Calu3 (cell line): ENCODE measurements at regions not wholly inside any gene's neighbourhood (a gene's known extent, or its start where the extent isn't known, plus 50 kb on each side); places are given as distances from the start of the nearest gene placed in this dataset.

Experiments
- BruUV-seq: library from RNA; stranded (reverse); fragments of 400-500 nt; replicated peaks from 2 replicates; lab custom pipeline; 2021; lab: Mats Ljungman, UMichigan
- CTCF ChIA-PET: fragments of 300-600 bp; sonication (Branson Sonifier 250); formaldehyde crosslinking; loops from one replicate; lab custom pipeline; 2022; ENCODE audit warnings: antibody characterized with exemption; lab: Charles Lee
- DNase-seq: peaks from one replicate; pipeline ENCODE4 v3.0.0; 2022
- H3K27ac Mint-ChIP-seq: one replicate; pipeline ENCODE4 v1.8.0; 2022; ENCODE audit warnings: mixed read lengths; ENCODE audit not compliant: unreplicated experiment
- H3K27me3 Mint-ChIP-seq: one replicate; pipeline ENCODE4 v1.8.0; 2022; ENCODE audit warnings: mixed read lengths; ENCODE audit not compliant: unreplicated experiment
- H3K36me3 Mint-ChIP-seq: one replicate; pipeline ENCODE4 v1.8.0; 2022; ENCODE audit warnings: mild to moderate bottlenecking, moderate library complexity, mixed read lengths; ENCODE audit not compliant: insufficient read depth, unreplicated experiment
- H3K4me1 Mint-ChIP-seq: one replicate; pipeline ENCODE4 v1.8.0; 2022; ENCODE audit warnings: mild to moderate bottlenecking, low read depth, mixed read lengths; ENCODE audit not compliant: unreplicated experiment
- H3K4me3 Mint-ChIP-seq: one replicate; pipeline ENCODE4 v1.8.0; 2022; ENCODE audit warnings: mild to moderate bottlenecking, low read depth, moderate library complexity, mixed read lengths; ENCODE audit not compliant: unreplicated experiment
- H3K9me3 Mint-ChIP-seq: one replicate; pipeline ENCODE4 v1.8.0; 2022; ENCODE audit warnings: low read depth, mixed read lengths; ENCODE audit not compliant: unreplicated experiment
- intact Hi-C: fragments of 100-400 bp; cut with micrococcal nuclease; formaldehyde crosslinking; loops from one replicate; pipeline ENCODE4 v1.10.0; 2022; ENCODE audit not compliant: unreplicated experiment
- TF ChIP-seq, protein P1 (sequence below): fragments of 200-600 bp; IDR thresholded peaks from one replicate; pipeline ENCODE4 v1.8.0; 2022; ENCODE audit warnings: antibody characterized with exemption; ENCODE audit not compliant: unreplicated experiment

DNA sequence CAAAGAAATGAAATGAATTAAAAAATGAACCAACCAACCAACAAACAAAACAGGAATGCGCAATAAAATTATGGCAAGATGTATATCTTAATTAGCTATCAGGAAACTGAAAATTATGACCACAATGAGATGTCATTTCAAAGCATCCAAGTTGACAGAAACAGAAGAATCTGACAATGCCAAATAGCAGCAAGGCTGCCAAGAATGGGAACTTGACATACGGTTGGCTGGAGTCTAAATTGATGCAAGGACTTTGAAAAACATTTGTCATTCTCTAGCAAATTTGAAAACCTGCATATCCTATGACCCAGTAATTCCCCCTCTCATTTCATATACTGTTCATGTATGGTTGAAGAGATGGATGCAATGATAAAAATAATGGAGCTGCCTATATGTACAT is 1262.6 kb downstream of the TBC1D22A start:
- TF ChIP-seq, protein P1, sequence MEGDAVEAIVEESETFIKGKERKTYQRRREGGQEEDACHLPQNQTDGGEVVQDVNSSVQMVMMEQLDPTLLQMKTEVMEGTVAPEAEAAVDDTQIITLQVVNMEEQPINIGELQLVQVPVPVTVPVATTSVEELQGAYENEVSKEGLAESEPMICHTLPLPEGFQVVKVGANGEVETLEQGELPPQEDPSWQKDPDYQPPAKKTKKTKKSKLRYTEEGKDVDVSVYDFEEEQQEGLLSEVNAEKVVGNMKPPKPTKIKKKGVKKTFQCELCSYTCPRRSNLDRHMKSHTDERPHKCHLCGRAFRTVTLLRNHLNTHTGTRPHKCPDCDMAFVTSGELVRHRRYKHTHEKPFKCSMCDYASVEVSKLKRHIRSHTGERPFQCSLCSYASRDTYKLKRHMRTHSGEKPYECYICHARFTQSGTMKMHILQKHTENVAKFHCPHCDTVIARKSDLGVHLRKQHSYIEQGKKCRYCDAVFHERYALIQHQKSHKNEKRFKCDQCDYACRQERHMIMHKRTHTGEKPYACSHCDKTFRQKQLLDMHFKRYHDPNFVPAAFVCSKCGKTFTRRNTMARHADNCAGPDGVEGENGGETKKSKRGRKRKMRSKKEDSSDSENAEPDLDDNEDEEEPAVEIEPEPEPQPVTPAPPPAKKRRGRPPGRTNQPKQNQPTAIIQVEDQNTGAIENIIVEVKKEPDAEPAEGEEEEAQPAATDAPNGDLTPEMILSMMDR, result no peak
- intact Hi-C loops, result no loop called here
- H3K27me3 Mint-ChIP-seq, result no peaks in the 10 kb centered on the region
- peaks cover 12% of the 10 kb centered on the region for H3K9me3 Mint-ChIP-seq
- no peaks in the 10 kb centered on the region for H3K36me3 Mint-ChIP-seq
- no TSS peak for BruUV-seq
- CTCF ChIA-PET, result no interaction called here
- DNase-seq, result no peak
- H3K4me3 Mint-ChIP-seq, result no peak overlapping the region
- no peaks in the 10 kb centered on the region for H3K4me1 Mint-ChIP-seq
- H3K27ac Mint-ChIP-seq, result no peak overlapping the region

DNA sequence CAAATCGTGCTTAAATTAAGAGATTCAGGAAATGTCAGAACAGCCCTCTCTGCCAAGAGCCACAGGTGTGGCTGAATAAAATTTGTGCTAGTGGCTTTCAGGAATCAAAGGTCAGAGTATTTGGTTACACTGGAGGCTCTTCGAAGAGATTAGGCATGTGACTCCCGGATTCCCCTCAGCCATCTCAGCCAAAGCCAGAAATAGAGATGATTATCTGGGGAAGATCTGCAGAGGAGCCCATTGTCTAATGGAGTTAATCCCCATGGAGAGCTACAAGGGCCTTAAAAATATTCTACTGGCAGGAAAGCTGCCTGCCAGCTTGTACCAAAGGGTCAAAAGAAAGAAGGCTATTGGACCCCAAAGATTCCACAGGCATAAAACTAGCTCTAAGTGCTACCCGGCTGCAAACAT is 1259.5 kb downstream of the TBC1D22A start:
- TF ChIP-seq, protein P1, result no peak
- Mint-ChIP-seq H3K27me3 (no peaks in the 10 kb centered on the region), H3K4me3 (no peak overlapping the region), H3K36me3 (no peaks in the 10 kb centered on the region), H3K4me1 (no peaks in the 10 kb centered on the region), H3K27ac (no peak overlapping the region), H3K9me3 (peaks cover 21% of the 10 kb centered on the region)
- CTCF ChIA-PET, result no interaction called here
- BruUV-seq, result no TSS peak
- DNase-seq, result no peak
- intact Hi-C loops, result no loop called here

DNA sequence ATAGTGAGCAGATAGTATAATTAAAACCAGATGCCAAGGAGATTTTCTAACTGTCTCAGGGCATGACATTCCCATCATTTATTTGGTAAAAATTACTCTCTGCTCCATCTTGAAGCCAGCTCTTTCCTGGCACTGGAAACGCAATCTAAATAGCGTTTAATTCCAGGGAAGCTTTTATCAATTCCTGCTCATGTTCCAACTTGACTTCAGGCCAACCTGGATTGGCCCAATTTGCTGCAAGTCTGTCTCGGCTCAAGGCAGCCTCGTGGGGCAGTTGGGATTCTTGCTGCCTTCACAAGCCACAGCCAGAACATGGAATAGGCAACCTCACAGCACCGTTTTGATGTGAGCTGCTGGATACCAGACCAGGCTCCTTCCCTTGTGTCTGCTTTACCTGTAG is 1255.9 kb downstream of the TBC1D22A start:
- H3K36me3 Mint-ChIP-seq, result no peaks in the 10 kb centered on the region
- TF ChIP-seq, protein P1, result no peak
- BruUV-seq, result no TSS peak
- no peak overlapping the region for H3K27ac Mint-ChIP-seq
- intact Hi-C loops, result no loop called here
- H3K4me1 Mint-ChIP-seq, result no peaks in the 10 kb centered on the region
- H3K4me3 Mint-ChIP-seq, result no peak overlapping the region
- peaks cover 36% of the 10 kb centered on the region for H3K9me3 Mint-ChIP-seq
- no peak for DNase-seq
- CTCF ChIA-PET, result no interaction called here
- H3K27me3 Mint-ChIP-seq, result no peaks in the 10 kb centered on the region

DNA sequence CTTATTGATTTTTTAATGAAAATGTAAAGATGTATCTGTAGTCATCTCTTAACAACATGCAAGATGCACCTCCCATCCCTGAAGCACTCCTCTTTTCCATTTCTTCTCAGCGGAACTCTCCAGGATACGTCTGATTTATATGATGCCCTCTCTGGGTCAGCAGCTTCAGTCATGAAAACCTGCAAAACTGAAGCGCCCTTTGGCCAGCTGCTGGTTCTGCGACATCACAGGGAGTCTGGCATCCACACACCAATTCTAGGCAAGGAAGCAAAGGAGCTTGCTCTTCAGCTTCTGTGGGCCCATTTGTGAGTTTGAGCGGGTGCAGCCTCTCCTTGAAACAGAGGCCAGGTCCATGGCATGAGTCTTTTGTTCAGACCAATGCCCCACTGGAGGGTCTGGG is 1253.3 kb downstream of the TBC1D22A start:
- Mint-ChIP-seq H3K27ac (no peak overlapping the region), H3K4me3 (no peak overlapping the region), H3K27me3 (no peaks in the 10 kb centered on the region), H3K9me3 (peaks cover 40% of the 10 kb centered on the region), H3K36me3 (no peaks in the 10 kb centered on the region), H3K4me1 (no peaks in the 10 kb centered on the region)
- DNase-seq, result no peak
- CTCF ChIA-PET, result no interaction called here
- intact Hi-C loops, result no loop called here
- TF ChIP-seq, protein P1, result no peak
- BruUV-seq, result no TSS peak

DNA sequence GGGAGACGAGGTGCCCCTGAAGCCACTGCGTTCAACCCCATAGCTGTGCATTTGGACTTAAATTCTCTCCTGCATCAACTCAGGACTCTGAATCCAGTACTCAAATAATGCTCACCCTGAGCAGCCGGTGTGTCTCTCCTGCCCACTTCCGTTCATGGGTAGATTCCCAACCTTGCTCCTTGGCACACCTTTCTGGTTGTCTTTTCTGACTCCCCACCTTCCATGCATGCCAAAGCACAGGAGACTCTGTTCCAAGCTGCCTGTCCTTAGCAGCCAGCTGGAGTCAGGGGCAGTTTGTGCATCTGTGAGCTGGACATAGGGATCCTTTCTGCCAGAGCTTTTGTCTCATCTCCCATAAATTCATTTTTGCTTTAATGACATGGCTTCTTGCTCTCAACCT is 1242.5 kb downstream of the TBC1D22A start:
- no peak for DNase-seq
- H3K27me3 Mint-ChIP-seq, result no peaks in the 10 kb centered on the region
- no peak overlapping the region for H3K27ac Mint-ChIP-seq
- H3K4me3 Mint-ChIP-seq, result no peak overlapping the region
- peaks cover 11% of the 10 kb centered on the region for H3K9me3 Mint-ChIP-seq
- no peaks in the 10 kb centered on the region for H3K4me1 Mint-ChIP-seq
- CTCF ChIA-PET, result no interaction called here
- no peaks in the 10 kb centered on the region for H3K36me3 Mint-ChIP-seq
- intact Hi-C loops, result no loop called here
- no TSS peak for BruUV-seq
- TF ChIP-seq, protein P1, result no peak
